ENCODE measurements at regions not wholly inside any gene's neighbourhood (a gene's known extent, or its start where the extent isn't known, plus 50 kb on each side); places are given as distances from the start of the nearest gene placed in this dataset.
A peak's percentile ranks its signal among the peaks of the same experiment; 100 is the strongest.

GRCh38 chr4:188955066-188955465, 815.8 kb downstream of the TRIML1 start:
- Mint-ChIP-seq H3K4me1 (no peaks in the 10 kb centered on the region), H3K4me3 (no peak overlapping the region), H3K9me3 (no peaks in the 10 kb centered on the region), H3K27ac (no peak overlapping the region), H3K36me3 (ENCODE audit: low read depth) (no peaks in the 10 kb centered on the region), H3K27me3 (ENCODE audit: low read depth) (peaks cover 6% of the 10 kb centered on the region)
- TF ChIP-seq CTCF (IDR thresholded peaks at IDR 0.05; ENCODE audit: unreplicated experiment in 3 of 3): no peak

GRCh38 chr4:188956566-188956965, 817.3 kb downstream of the TRIML1 start:
- Mint-ChIP-seq H3K9me3 (peaks cover 2% of the 10 kb centered on the region), H3K27ac (no peak overlapping the region), H3K27me3 (ENCODE audit: low read depth) (peaks cover 11% of the 10 kb centered on the region), H3K36me3 (ENCODE audit: low read depth) (no peaks in the 10 kb centered on the region), H3K4me3 (no peak overlapping the region), H3K4me1 (no peaks in the 10 kb centered on the region)
- no peak for TF ChIP-seq CTCF (IDR thresholded peaks at IDR 0.05; ENCODE audit: unreplicated experiment in 3 of 3)

- H3K36me3 Mint-ChIP-seq (ENCODE audit: low read depth): no peaks in the 10 kb centered on the region
- peaks cover 8% of the 10 kb centered on the region for H3K9me3 Mint-ChIP-seq
- no peak overlapping the region for H3K4me3 Mint-ChIP-seq
- H3K27ac Mint-ChIP-seq: no peak overlapping the region
- no peak for TF ChIP-seq CTCF (IDR thresholded peaks at IDR 0.05; ENCODE audit: unreplicated experiment in 3 of 3)
- H3K4me1 Mint-ChIP-seq: no peaks in the 10 kb centered on the region
- H3K27me3 Mint-ChIP-seq (ENCODE audit: low read depth): peaks cover 11% of the 10 kb centered on the region
These were observed 819.1 kb downstream of the TRIML1 start for GRCh38 chr4:188958346-188958745.

- peaks cover 12% of the 10 kb centered on the region for H3K9me3 Mint-ChIP-seq
- H3K36me3 Mint-ChIP-seq (ENCODE audit: low read depth): no peaks in the 10 kb centered on the region
- H3K4me3 Mint-ChIP-seq: no peak overlapping the region
- no peak overlapping the region for H3K27ac Mint-ChIP-seq
- no peak for TF ChIP-seq CTCF (IDR thresholded peaks at IDR 0.05; ENCODE audit: unreplicated experiment in 3 of 3)
- H3K4me1 Mint-ChIP-seq: no peaks in the 10 kb centered on the region
- H3K27me3 Mint-ChIP-seq (ENCODE audit: low read depth): peaks cover 11% of the 10 kb centered on the region
These were observed 820.2 kb downstream of the TRIML1 start for GRCh38 chr4:188959424-188959823.

GRCh38 chr4:188960411-188961093, 821.3 kb downstream of the TRIML1 start:
- H3K4me3 Mint-ChIP-seq: no peak overlapping the region
- H3K27me3 Mint-ChIP-seq (ENCODE audit: low read depth): peaks cover 11% of the 10 kb centered on the region
- no peaks in the 10 kb centered on the region for H3K36me3 Mint-ChIP-seq (ENCODE audit: low read depth)
- no peak for TF ChIP-seq CTCF (IDR thresholded peaks at IDR 0.05; ENCODE audit: unreplicated experiment in 3 of 3)
- H3K9me3 Mint-ChIP-seq: peaks cover 17% of the 10 kb centered on the region
- no peaks in the 10 kb centered on the region for H3K4me1 Mint-ChIP-seq
- no peak overlapping the region for H3K27ac Mint-ChIP-seq

GRCh38 chr4:188971125-188971524, 831.9 kb downstream of the TRIML1 start:
- Mint-ChIP-seq H3K4me1 (peaks cover 21% of the 10 kb centered on the region), H3K4me3 (no peak overlapping the region), H3K36me3 (ENCODE audit: low read depth) (no peaks in the 10 kb centered on the region), H3K27me3 (ENCODE audit: low read depth) (peaks cover 4% of the 10 kb centered on the region), H3K9me3 (peaks cover 6% of the 10 kb centered on the region), H3K27ac (peak overlapping the region in 1 of 3 experiments; percentile 35)
- no peak for TF ChIP-seq CTCF (IDR thresholded peaks at IDR 0.05; ENCODE audit: unreplicated experiment in 3 of 3)

All from nephron (organoid).